ENCODE measurements at regions not wholly inside any gene's neighbourhood (a gene's known extent, or its start where the extent isn't known, plus 50 kb on each side); places are given as distances from the start of the nearest gene placed in this dataset.

DNA sequence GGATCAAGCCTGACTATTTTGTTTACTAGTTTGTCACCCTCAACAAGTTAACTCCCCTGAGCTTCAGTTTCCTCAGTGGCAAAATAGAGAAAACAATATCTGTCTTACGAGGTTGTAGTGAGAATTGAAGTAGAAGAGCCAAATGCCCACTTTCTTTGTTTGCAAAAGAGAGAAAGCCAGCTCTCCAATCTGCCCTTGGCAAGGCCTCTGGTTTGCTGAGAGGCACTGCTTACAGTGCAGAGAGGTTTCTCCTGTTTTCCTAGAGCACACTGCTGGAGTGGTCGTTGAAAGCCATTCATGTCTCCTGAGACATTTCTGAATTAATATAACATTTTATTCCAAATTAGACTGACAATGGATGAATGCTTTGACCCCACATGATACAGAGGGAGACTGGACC lies 260.5 kb upstream of the IGF1R start:
- no peak for DNase-seq (ENCODE audit: low read depth)

DNA sequence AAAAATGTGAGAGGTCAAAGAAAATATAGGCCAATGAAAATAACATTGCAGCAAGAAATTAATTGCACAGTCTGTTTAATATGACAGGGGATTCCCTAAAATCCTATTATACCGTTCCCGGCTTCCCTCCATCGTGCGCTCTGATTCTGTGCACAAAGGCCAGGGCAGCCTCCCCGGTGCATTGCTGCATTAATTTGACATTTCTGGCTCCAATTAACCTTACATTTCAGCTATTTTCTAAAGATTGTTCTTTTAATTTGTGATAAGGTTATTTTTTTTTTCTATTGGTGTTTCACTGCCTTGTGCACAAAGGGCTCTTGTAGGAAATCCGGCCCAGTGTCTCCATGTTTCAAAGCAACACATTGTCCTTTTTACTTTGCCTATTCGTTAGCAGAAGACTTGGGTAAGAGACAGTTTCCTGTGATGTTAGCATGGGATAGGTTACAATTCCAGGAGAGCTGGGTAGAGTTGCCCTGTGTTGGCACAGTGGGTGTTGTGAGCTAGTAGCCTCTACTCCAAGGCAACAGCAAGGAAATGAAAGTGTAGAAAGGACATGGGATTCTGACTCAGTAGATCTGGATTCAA lies 257.3 kb upstream of the IGF1R start:
- DNase-seq (ENCODE audit: low read depth), result no peak

GRCh38 chr15:98391568-98391967 lies 256.8 kb upstream of the IGF1R start:
- no peak for DNase-seq (ENCODE audit: low read depth)

GRCh38 chr15:98393471-98393870 lies 254.9 kb upstream of the IGF1R start:
- no peak for DNase-seq (ENCODE audit: low read depth)

DNA sequence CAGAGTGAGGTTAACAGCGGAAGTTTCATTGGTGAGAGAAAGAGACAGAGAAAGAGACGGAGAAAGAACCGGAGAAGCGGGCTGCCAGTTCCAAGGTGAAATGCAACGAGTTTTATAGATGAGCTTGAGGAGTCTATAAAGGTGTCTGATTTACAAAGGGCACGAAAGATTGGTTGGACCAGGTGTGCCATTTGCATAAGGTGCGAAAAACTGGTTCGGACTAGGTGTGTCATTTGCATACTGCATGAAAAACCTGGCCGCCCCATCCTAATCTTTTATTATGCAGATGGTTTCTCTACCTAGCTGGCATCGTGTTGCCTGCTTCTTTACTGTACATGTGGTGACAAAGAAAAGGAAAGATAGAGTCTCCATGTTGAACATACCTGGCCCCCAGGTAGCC lies 253.8 kb upstream of the IGF1R start:
- no peak for DNase-seq (ENCODE audit: low read depth)

DNA sequence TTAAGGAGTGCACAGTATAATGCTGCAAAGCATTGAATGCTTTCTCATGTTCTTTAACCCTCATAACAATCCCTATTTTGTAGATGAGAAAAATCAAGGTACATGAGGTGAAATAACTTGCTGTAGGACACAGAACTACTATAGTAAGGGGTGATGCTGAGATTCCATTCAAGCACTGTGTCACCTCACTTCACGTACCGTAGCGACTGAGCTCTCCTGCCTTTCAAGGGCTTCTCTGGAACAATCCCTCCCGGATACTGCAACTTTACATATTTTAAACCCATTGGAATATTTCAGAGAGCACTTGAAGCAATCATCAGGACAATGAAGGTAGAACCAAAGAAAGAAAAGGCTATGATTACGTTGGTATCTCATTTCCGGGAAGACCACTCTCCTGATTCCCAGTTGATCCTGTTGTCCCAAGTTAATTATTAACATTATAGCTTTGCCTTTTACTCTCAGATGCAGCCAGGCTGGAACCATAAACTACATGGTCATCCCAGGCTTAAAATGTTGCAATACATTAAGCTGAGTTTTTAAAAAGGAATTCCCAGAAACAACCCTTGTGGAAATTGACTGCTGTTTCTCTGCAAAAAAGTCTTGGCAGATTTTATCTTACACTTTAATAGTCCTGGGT lies 252.2 kb upstream of the IGF1R start:
- no peak for DNase-seq (ENCODE audit: low read depth)

DNA sequence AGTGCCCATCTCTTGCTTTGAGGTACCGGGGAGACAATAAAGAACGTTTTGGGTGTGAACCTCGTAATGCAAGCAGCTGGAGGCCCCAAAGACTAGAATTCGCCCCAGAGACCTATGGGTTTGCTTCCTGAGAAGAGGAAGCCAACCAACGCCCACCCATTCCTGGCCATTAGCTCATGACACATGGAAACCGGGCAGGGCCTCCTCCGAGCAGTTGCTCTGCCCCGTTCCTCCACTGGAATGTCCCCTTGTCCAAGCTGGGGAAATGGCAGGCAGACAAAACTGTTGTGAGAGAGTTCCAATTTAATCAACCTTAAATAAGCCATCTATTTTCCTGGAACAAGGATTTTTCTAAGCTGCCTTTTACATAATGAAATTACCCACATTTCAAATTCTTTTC lies 250.9 kb upstream of the IGF1R start:
- no peak for DNase-seq (ENCODE audit: low read depth)

GRCh38 chr15:98398056-98398455 lies 250.3 kb upstream of the IGF1R start:
- no peak for DNase-seq (ENCODE audit: low read depth)

DNA sequence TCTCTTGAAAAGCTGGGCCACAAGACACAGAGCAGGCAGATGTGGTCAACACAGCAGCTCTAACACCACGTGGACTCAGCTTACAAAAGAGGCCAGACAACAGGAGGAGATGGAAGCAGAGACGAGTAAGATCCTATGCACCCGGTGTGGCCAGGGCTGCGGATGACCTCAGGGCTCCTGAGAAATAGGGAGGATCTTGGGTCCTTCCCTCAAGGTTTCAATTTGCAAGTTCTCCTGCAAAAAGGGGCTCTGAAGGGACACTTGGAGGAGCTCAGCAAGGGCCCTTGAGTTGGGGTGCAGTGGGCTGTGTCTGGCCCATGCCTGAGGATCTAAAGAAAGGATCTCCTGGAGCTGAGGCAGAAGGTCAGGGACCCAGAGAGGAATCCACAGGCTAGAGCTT lies 249.5 kb upstream of the IGF1R start:
- DNase-seq (ENCODE audit: low read depth), result no peak

GRCh38 chr15:98400120-98400519 lies 248.2 kb upstream of the IGF1R start:
- DNase-seq (ENCODE audit: low read depth), result no peak

DNA sequence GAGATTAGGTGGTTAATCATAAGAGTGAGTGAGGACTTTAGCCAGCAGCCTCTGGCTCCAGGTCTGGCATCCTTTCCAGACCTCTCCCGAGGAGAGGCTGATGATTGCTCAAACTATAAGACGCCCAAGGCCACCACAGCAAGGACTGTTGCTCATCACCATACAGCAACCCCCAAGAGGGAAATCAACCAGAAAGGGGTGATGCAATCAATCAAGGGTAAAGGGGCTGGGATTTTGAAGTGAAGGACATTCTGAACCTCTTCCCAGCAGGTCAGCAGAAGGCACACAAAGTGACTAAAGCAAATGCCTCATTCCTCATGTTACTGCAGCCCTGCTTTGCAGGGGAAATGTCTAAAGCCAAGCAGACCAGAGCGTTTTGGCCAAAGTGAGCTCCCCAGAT lies 247.3 kb upstream of the IGF1R start:
- no peak for DNase-seq (ENCODE audit: low read depth)

DNA sequence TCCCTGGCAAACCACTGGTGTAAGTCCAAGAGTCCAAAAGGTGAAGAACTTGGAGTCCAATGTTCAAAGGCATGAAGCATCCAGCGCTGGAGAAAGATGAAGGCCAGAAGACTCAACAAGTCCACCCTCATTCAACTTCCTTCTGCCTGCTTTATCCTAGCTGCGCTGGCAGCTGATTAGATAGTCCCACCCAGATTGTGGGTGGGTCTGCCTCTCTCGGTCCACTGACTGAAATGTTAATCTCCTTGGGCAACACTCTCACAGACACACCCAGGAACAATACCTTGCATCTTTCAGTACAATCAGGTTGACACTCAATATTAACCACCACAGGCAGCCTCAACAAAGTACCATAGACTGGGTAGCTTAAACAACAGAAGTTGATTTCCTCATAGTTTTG lies 245.9 kb upstream of the IGF1R start:
- DNase-seq (ENCODE audit: low read depth), result no peak

DNA sequence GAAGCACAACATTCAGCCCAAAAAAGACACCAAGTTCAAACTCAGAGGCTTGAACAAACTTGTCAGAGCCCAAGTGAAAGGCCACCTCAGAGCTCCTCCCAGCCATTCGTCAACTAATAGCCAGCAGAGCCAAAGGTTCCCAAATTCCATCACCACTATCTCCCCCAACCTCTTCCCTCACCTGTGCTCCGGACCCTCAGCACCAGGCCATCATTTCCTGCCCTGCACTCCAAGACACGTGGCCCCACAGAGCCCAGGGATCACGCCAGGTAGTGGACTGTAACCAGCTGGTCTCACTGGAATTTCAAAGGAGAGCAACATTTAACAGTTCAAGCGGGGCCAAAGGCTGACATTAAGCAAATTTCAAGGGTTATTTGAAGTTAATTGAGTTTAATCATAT lies 245.2 kb upstream of the IGF1R start:
- no peak for DNase-seq (ENCODE audit: low read depth)

- no peak for DNase-seq (ENCODE audit: low read depth)
Observed at GRCh38 chr15:98403569-98403968, 244.8 kb upstream of the IGF1R start.

DNA sequence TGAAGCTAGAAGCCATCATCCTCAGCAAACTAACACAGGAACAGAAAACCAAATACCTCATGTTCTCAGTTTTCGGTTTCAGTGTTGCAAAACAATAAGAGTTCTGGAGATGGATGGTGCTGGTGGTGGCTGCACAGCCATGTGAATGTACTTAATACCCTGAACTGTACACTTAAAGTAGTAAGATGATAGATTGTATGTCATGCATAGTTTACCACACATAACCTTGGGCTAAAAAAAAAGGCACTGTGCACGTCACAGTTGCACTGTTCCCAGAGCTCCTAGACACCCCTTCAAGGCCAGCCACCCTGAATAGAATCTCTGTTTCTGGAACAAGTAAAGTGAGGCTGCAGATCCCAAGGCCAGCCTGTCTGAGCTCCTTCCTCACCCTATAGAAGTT lies 243.3 kb upstream of the IGF1R start:
- DNase-seq (ENCODE audit: low read depth), result no peak

GRCh38 chr15:98408231-98408630 lies 240.1 kb upstream of the IGF1R start:
- no peak for DNase-seq (ENCODE audit: low read depth)

GRCh38 chr15:98410328-98410727 lies 238.0 kb upstream of the IGF1R start:
- DNase-seq (ENCODE audit: low read depth), result no peak

DNA sequence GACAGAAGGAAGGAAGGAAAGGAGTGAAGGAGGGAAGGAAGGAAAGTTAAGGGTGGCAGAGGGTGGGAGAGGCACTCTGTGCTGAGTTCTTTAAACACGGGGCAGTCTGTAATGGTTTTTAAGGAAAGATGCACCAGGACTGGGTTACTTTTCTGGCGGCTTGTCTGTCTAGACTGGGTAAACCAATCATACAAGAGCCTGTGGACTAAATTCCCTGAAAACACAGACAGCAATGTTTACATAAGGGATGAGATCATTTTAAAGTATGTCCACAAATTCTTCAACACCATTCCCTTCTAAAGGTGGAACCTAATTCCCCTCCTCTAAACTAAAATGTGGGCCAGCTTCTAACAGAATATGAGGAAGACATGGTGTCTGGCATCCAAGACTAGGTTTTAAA lies 235.5 kb upstream of the IGF1R start:
- DNase-seq (ENCODE audit: low read depth), result no peak

DNA sequence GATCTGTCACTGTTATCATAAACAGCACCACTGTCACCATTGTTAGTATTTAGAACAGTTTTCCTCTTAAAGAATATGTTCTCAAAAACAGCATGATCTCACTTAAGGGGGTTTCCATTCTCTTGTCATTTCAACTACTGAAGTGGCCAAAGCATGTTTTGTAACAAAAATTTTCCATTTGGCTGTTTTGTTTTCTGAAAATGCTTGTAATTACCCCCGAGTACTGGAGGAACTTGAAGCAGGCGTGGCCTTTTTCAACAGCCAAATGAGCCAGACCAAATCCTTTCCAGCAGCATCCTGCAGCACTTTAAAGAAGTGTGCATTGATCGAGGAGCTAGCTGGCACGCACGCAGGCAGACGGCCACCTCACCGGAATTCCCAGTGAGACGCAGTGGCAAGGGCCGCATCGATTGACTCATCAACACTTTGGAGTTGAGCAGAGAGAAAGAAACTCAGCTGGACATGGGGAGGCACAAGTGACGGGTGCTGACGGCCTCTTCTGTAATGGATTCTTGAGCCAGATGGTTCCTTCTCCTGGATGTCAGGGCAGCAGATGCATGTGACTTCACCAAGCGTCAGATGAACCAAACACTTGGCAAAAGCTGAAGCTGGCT lies 234.3 kb upstream of the IGF1R start:
- no peak for DNase-seq (ENCODE audit: low read depth)

GRCh38 chr15:98416222-98416855 lies 232.0 kb upstream of the IGF1R start:
- DNase-seq (ENCODE audit: low read depth), result no peak

DNA sequence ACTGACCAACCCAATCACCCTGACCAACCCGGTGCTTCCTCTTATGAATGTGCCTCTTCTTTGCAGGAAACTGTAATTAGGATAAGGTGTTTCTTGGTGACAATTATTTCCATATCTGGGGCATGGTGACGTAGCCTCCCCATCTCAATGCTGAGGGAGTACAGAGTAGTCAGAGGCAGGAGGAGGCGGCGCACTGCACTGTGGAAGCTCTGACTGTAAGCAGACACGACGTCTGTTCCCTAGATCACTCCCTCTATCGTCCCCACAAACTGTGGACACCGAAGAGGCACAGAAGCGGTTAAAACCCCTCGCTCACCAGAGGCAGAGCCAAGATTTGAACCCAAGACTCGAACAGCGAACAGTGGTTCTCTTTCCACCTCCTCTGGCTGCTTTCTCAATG lies 231.0 kb upstream of the IGF1R start:
- no peak for DNase-seq (ENCODE audit: low read depth)

DNA sequence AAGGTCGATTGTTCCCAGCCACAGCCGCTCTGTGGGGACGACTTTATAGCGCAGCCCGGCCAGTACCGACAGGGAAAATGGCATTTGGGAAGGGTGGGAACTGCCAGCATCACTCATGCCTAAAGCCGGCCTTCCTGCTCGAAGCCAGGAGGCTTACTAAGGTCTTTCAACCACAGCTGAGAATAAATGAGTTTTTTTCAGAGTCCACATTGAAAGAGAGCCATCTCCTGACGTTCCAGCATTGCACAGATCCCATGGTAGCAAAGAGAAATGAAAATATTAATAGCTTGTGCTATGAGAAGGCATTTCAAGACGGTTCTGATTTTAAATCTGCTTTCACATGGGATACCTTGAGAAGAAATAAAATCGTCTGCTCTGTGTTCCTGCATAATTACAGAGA lies 230.2 kb upstream of the IGF1R start:
- no peak for DNase-seq (ENCODE audit: low read depth)

DNA sequence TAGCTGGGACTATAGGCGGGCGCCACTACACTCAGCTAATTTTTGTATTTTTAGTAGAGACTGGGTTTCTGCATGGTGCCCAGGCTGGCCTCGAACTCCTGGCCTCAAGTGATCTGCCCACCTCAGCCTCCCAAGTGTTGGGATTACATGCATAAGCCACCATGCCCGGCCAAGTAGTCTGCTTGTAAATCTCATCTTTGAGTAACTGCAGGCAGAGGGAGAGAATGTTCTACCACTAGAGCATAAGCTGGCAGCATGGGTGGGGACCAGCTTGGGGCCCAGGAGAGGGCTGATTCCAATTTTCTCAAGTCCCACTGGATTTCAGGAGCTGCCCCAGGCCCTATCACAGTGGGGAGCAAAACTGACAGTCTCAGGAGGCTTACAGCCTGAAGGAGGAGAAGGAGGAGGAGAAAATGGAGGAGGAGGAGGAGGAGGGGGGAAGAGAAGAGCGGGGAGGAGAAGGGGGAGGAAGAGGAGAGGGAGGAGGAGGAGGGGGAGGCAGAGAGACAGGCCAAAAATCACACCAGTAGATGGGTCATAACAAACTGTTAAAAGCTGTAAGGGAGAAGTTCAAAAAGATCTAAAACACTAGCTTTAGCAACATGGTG lies 229.1 kb upstream of the IGF1R start:
- no peak for DNase-seq (ENCODE audit: low read depth)
